Common myeloid progenitor, CD34-positive (primary cell): ENCODE measurements at regions not wholly inside any gene's neighbourhood (a gene's known extent, or its start where the extent isn't known, plus 50 kb on each side); places are given as distances from the start of the nearest gene placed in this dataset.

Experiments used
- CTCF ChIA-PET: fragments of 350-600 bp; sonication (Branson Sonifier 250); formaldehyde crosslinking; loops from one replicate; lab custom pipeline; 2021; ENCODE audit warnings: antibody characterized with exemption; lab: Charles Lee
- POLR2A ChIA-PET: fragments of 350-600 bp; sonication (Branson Sonifier 250); formaldehyde crosslinking; loops from one replicate; lab custom pipeline; 2021; ENCODE audit warnings: antibody characterized with exemption; lab: Charles Lee
- DNase-seq, 3 donors: peaks; one replicate each; pipeline versions ENCODE4 v3.0.0 to v3.0.0-alpha.2; 2013
- H3K27ac ChIP-seq, 2 experiments: 1 replicate in 1 of 2; 2 replicates in 1 of 2; pipeline ENCODE4 v1.7.0; 2013; ENCODE audit warnings: inconsistent platforms in 2 of 2, low read length in 2 of 2, mild to moderate bottlenecking in 2 of 2, low read depth in 1 of 2, moderate library complexity in 1 of 2; ENCODE audit not compliant: severe bottlenecking in 2 of 2, insufficient read depth in 1 of 2, poor library complexity in 1 of 2
- H3K27me3 ChIP-seq, 5 experiments: replicated peaks in 2 of 5; 1 replicate in 3 of 5; 2 replicates in 2 of 5; pipeline versions ENCODE4 v1.6.1 to v1.7.0; 2013; ENCODE audit warnings: low read length in 4 of 5, mild to moderate bottlenecking in 2 of 5, moderate library complexity in 2 of 5, inconsistent platforms in 1 of 5; ENCODE audit not compliant: insufficient read depth in 5 of 5, control insufficient read depth in 4 of 5
- H3K36me3 ChIP-seq, 4 experiments: 1 replicate in 2 of 4; 2 replicates in 2 of 4; pipeline versions ENCODE4 v1.6.1 to v1.7.0; 2013; ENCODE audit warnings: low read length in 3 of 4, control low read depth in 1 of 4, mild to moderate bottlenecking in 1 of 4; ENCODE audit not compliant: control insufficient read depth in 4 of 4, insufficient read depth in 4 of 4
- H3K4me1 ChIP-seq, 4 experiments: 1 replicate in 3 of 4; 2 replicates in 1 of 4; pipeline versions ENCODE4 v1.6.1 to v1.7.1; 2013; ENCODE audit warnings: low read length in 3 of 4, mild to moderate bottlenecking in 3 of 4, control low read depth in 1 of 4, inconsistent platforms in 1 of 4, moderate library complexity in 1 of 4; ENCODE audit not compliant: control insufficient read depth in 4 of 4, insufficient read depth in 4 of 4; ENCODE audit errors: control extremely low read depth in 1 of 4
- H3K4me3 ChIP-seq, 7 experiments: 1 replicate in 4 of 7; 2 replicates in 3 of 7; pipeline versions ENCODE4 v1.5.1 to v1.7.0; 2013; ENCODE audit warnings: mild to moderate bottlenecking in 7 of 7, low read length in 6 of 7, moderate library complexity in 6 of 7, inconsistent platforms in 2 of 7, low read depth in 2 of 7, control low read depth in 1 of 7; ENCODE audit not compliant: insufficient read depth in 4 of 7, control insufficient read depth in 1 of 7; ENCODE audit errors: extremely low read depth in 1 of 7
- H3K9me3 ChIP-seq, 5 experiments: 1 replicate in 4 of 5; 2 replicates in 1 of 5; pipeline versions ENCODE4 v1.6.1 to v1.7.1; 2013; ENCODE audit warnings: low read length in 4 of 5, mild to moderate bottlenecking in 2 of 5, inconsistent platforms in 1 of 5, low read depth in 1 of 5, moderate library complexity in 1 of 5; ENCODE audit not compliant: control insufficient read depth in 4 of 5, insufficient read depth in 2 of 5; ENCODE audit errors: control extremely low read depth in 1 of 5
- WGBS: methylation state at CpG from one replicate; pipeline ENCODE4 v1.1.5; 2013; ENCODE audit not compliant: insufficient coverage; 5-methylcytosine and 5-hydroxymethylcytosine counted together

- CTCF ChIA-PET, result no interaction called here
- peaks cover 5 to 15% (median 6%) of the 10 kb centered on the region in 4 experiments for H3K4me1 ChIP-seq
These were observed 270.1 kb downstream of the PTTG2 start for GRCh38 chr4:38230121-38230801.

GRCh38 chr4:38230821-38231563 is 270.8 kb downstream of the PTTG2 start:
- WGBS, result 96% methylated on average over 7 of the region's 7 CpGs
- no peaks in the 10 kb centered on the region for H3K36me3 ChIP-seq
- CTCF ChIA-PET, result interaction anchor here (0.9 to 1.6 kb wide), 2 partner anchors 14 to 436 kb away, joined by 3 to 4 read pairs; no protein-coding TSS in a partner anchor
- H3K27ac ChIP-seq, result no peak overlapping the region
- no peak for DNase-seq
- no peaks in the 10 kb centered on the region for H3K27me3 ChIP-seq
- H3K9me3 ChIP-seq, result peaks cover 0 to 2% (median 0%) of the 10 kb centered on the region in 5 experiments
- peaks cover 5 to 15% (median 6%) of the 10 kb centered on the region in 4 experiments for H3K4me1 ChIP-seq
- POLR2A ChIA-PET, result no interaction called here
- no peak overlapping the region for H3K4me3 ChIP-seq

More at GRCh38 chr4:38230121-38230801, 270.1 kb downstream of the PTTG2 start:
- Histone ChIP-seq H3K9me3 (peaks cover 0 to 2% (median 0%) of the 10 kb centered on the region in 5 experiments), H3K4me3 (peak overlapping the region in 1 of 7 experiments; percentile 31), H3K27me3 (no peaks in the 10 kb centered on the region), H3K27ac (no peak overlapping the region), H3K36me3 (no peaks in the 10 kb centered on the region)
- POLR2A ChIA-PET, result no interaction called here
- peak in 2 of 3 donors; percentile 29 to 47 for DNase-seq
- WGBS, result 77% methylated on average over 7 of the region's 10 CpGs

- DNase-seq, result no peak
- Histone ChIP-seq H3K4me1 (peaks cover 5 to 15% (median 6%) of the 10 kb centered on the region in 4 experiments), H3K36me3 (no peaks in the 10 kb centered on the region), H3K4me3 (no peak overlapping the region), H3K27me3 (no peaks in the 10 kb centered on the region), H3K9me3 (peaks cover 0 to 2% (median 0%) of the 10 kb centered on the region in 5 experiments), H3K27ac (no peak overlapping the region)
- POLR2A ChIA-PET, result no interaction called here
- WGBS, result 100% methylated on average over 4 of the region's 4 CpGs
- CTCF ChIA-PET, result interaction anchor here (0.9 to 1.6 kb wide), 2 partner anchors 14 to 435 kb away, joined by 3 to 4 read pairs; no protein-coding TSS in a partner anchor
These were observed 271.4 kb downstream of the PTTG2 start for GRCh38 chr4:38231626-38232025.

- Histone ChIP-seq H3K27me3 (no peaks in the 10 kb centered on the region), H3K27ac (no peak overlapping the region), H3K36me3 (no peaks in the 10 kb centered on the region), H3K9me3 (peaks cover 0 to 2% (median 0%) of the 10 kb centered on the region in 5 experiments), H3K4me1 (peaks cover 5 to 15% (median 6%) of the 10 kb centered on the region in 4 experiments), H3K4me3 (no peak overlapping the region)
- ChIA-PET CTCF (no interaction called here), POLR2A (no interaction called here)
- no peak for DNase-seq
These were observed 272.5 kb downstream of the PTTG2 start for GRCh38 chr4:38232741-38233140.

GRCh38 chr4:38233727-38234480 is 273.7 kb downstream of the PTTG2 start:
- WGBS, result 86% methylated on average over 2 of the region's 6 CpGs
- ChIA-PET POLR2A (no interaction called here), CTCF (interaction anchor here (1.0 to 1.5 kb wide), 2 partner anchors 9 to 34 kb away, joined by 3 to 4 read pairs; no protein-coding TSS in a partner anchor)
- no peaks in the 10 kb centered on the region for H3K27me3 ChIP-seq
- H3K9me3 ChIP-seq, result peaks cover 0 to 2% (median 0%) of the 10 kb centered on the region in 5 experiments
- H3K4me1 ChIP-seq, result peaks cover 5 to 15% (median 6%) of the 10 kb centered on the region in 4 experiments
- no peak overlapping the region for H3K27ac ChIP-seq
- DNase-seq, result peak in 2 of 3 donors; percentile 6 to 8
- no peak overlapping the region for H3K4me3 ChIP-seq
- no peaks in the 10 kb centered on the region for H3K36me3 ChIP-seq

GRCh38 chr4:38235354-38235753 is 275.2 kb downstream of the PTTG2 start:
- H3K4me1 ChIP-seq, result peaks cover 0 to 5% (median 1%) of the 10 kb centered on the region in 4 experiments
- CTCF ChIA-PET, result no interaction called here
- peaks cover 0 to 2% (median 0%) of the 10 kb centered on the region in 5 experiments for H3K9me3 ChIP-seq
- no peak for DNase-seq
- H3K4me3 ChIP-seq, result no peak overlapping the region
- POLR2A ChIA-PET, result no interaction called here
- H3K27ac ChIP-seq, result no peak overlapping the region
- 100% methylated on average over 1 of the region's 3 CpGs for WGBS
- H3K36me3 ChIP-seq, result no peaks in the 10 kb centered on the region
- H3K27me3 ChIP-seq, result no peaks in the 10 kb centered on the region
